GM12878 (cell line): ENCODE measurements at regions not wholly inside any gene's neighbourhood (a gene's known extent, or its start where the extent isn't known, plus 50 kb on each side); places are given as distances from the start of the nearest gene placed in this dataset.

Experiments
- ATAC-seq: fragments of 200-7000 bp; cut with Tn5 transposase; 3 replicates; pipeline ENCODE4 v1.9.1; 2020; ENCODE audit warnings: mild to moderate bottlenecking, moderate library complexity
- BruUV-seq: library from RNA; stranded (reverse); fragments of 400-500 nt; replicated peaks from 2 replicates; lab custom pipeline; 2021; lab: Mats Ljungman, UMichigan
- CTCF ChIA-PET: fragments of 300-600 bp; sonication (Branson Sonifier 250); formaldehyde crosslinking; extraction: SDS; loops from one replicate; lab custom pipeline; 2021; ENCODE audit warnings: inconsistent platforms; lab: Yijun Ruan, JAX
- POLR2A ChIA-PET: fragments of 350-600 bp; formaldehyde crosslinking; extraction: SDS; loops from one replicate; lab custom pipeline; 2021; ENCODE audit warnings: inconsistent platforms; lab: Charles Lee
- RAD21 ChIA-PET: fragments of 300-600 bp; sonication (Branson Sonifier 250); formaldehyde crosslinking; loops from one replicate; lab custom pipeline; 2023; ENCODE audit warnings: antibody characterized with exemption; ENCODE audit not compliant: unreplicated experiment; lab: Charles Lee
- SMC1A ChIA-PET: fragments of 300-600 bp; sonication (Branson Sonifier 250); formaldehyde crosslinking; loops from one replicate; lab custom pipeline; 2023; ENCODE audit not compliant: unreplicated experiment, uncharacterized antibody; lab: Charles Lee
- DNase-seq: peaks from one replicate; pipeline ENCODE4 v3.0.0-alpha.2; 2011; ENCODE audit warnings: low read depth, low spot score
- FAIRE-seq: peaks from 3 replicates; lab custom pipeline; 2011; peaks lifted over from hg19 to GRCh38; lab: Jason Lieb, UNC
- H2AFZ ChIP-seq: 2 replicates; pipeline ENCODE4 v1.6.0; 2011; ENCODE audit warnings: low read depth, low read length, control low read depth; ENCODE audit not compliant: control insufficient read depth
- H3K27ac ChIP-seq: 2 replicates; pipeline ENCODE4 v1.5.1; 2011; ENCODE audit warnings: control low read depth; ENCODE audit not compliant: control insufficient read depth, insufficient read depth
- H3K27me3 ChIP-seq, 2 experiments: replicated peaks in 1 of 2; 2 replicates each; pipeline versions ENCODE4 v1.6.0 to v1.6.1; 2011; ENCODE audit warnings: low read length in 1 of 2; ENCODE audit not compliant: control insufficient read depth in 2 of 2, insufficient read depth in 2 of 2
- H3K36me3 ChIP-seq, 2 experiments: 2 replicates each; pipeline ENCODE4 v1.5.1; 2011; ENCODE audit warnings: low read length in 1 of 2; ENCODE audit not compliant: control insufficient read depth in 2 of 2, insufficient read depth in 2 of 2
- H3K4me1 ChIP-seq: 2 replicates; pipeline ENCODE4 v1.6.1; 2011; ENCODE audit warnings: mild to moderate bottlenecking, low read length, moderate library complexity, mixed read lengths; ENCODE audit not compliant: control insufficient read depth, insufficient read depth
- H3K4me2 ChIP-seq: 2 replicates; pipeline ENCODE4 v1.6.0; 2011; ENCODE audit warnings: control low read depth; ENCODE audit not compliant: control insufficient read depth, insufficient read depth
- H3K4me3 ChIP-seq: fragments of 200-600 bp; sonication (generic); 2 replicates; pipeline ENCODE4 v1.5.1; 2016
- H3K79me2 ChIP-seq: 2 replicates; pipeline ENCODE4 v1.6.0; 2011; ENCODE audit warnings: low read length; ENCODE audit not compliant: control insufficient read depth, insufficient read depth
- H3K9ac ChIP-seq: 2 replicates; pipeline ENCODE4 v1.8.0; 2011; ENCODE audit warnings: low read length, control low read depth, mixed read lengths; ENCODE audit not compliant: control insufficient read depth, insufficient read depth
- H3K9me3 ChIP-seq: replicated peaks from 3 replicates; pipeline ENCODE4 v1.5.1; 2011; ENCODE audit warnings: mild to moderate bottlenecking, low read length; ENCODE audit not compliant: control insufficient read depth, insufficient read depth
- H4K20me1 ChIP-seq: 2 replicates; pipeline ENCODE4 v1.6.0; 2011; ENCODE audit not compliant: control insufficient read depth, insufficient read depth
- ATF7 ChIP-seq: fragments of 450-650 bp; IDR thresholded peaks from 2 replicates; pipeline ENCODE4 v1.6.1; 2016; ENCODE audit warnings: low read depth, mild to moderate bottlenecking
- BCLAF1 ChIP-seq: fragments of 450-650 bp; IDR thresholded peaks from 2 replicates; pipeline ENCODE4 v1.6.1; 2017; ENCODE audit warnings: antibody characterized with exemption, mild to moderate bottlenecking, moderate library complexity
- CTCF ChIP-seq, 3 experiments: IDR thresholded peaks in 2 of 3; conservative IDR thresholded peaks in 1 of 3; 2 replicates each; pipeline ENCODE4 v1.5.1; 2011; ENCODE audit warnings: low read depth in 3 of 3, low read length in 3 of 3, mild to moderate bottlenecking in 3 of 3, control low read depth in 2 of 3, moderate library complexity in 2 of 3, inconsistent platforms in 1 of 3, mixed read lengths in 1 of 3; ENCODE audit not compliant: control insufficient read depth in 2 of 3, insufficient read depth in 1 of 3; ENCODE audit errors: extremely low read depth in 1 of 3
- DPF2 ChIP-seq: fragments of 450-650 bp; IDR thresholded peaks from 2 replicates; pipeline ENCODE4 v1.6.1; 2017; ENCODE audit warnings: mild to moderate bottlenecking
- EP300 ChIP-seq, 2 experiments: fragments of 150-350 bp in 1 of 2; IDR thresholded peaks; 2 replicates each; pipeline ENCODE4 v1.6.1; 2011 to 2012; ENCODE audit warnings: low read depth in 2 of 2, low read length in 2 of 2, borderline replicate concordance in 1 of 2, improper control_type of control experiment in 1 of 2, inconsistent platforms in 1 of 2; ENCODE audit not compliant: control insufficient read depth in 1 of 2
- FOXM1 ChIP-seq: IDR thresholded peaks from 2 replicates; pipeline ENCODE4 v1.6.1; 2012; ENCODE audit warnings: low read depth, mild to moderate bottlenecking, inconsistent platforms, low read length, moderate library complexity
- HCFC1 ChIP-seq: fragments of 150-350 bp; IDR thresholded peaks from 2 replicates; pipeline ENCODE4 v1.6.1; 2014; ENCODE audit warnings: low read length
- IKZF2 ChIP-seq, 2 experiments: fragments of 450-650 bp; IDR thresholded peaks; 2 replicates each; pipeline ENCODE4 v1.6.1; 2017; ENCODE audit warnings: mild to moderate bottlenecking in 2 of 2, moderate library complexity in 2 of 2
- MEF2A ChIP-seq: IDR thresholded peaks from 2 replicates; pipeline ENCODE4 v1.6.1; 2011; ENCODE audit warnings: low read depth, mild to moderate bottlenecking, low read length, moderate library complexity; ENCODE audit not compliant: insufficient read depth
- RAD21 ChIP-seq: IDR thresholded peaks from 2 replicates; pipeline ENCODE4 v1.6.1; 2011; ENCODE audit warnings: mild to moderate bottlenecking, low read depth, low read length, moderate library complexity; ENCODE audit not compliant: insufficient read depth
- SMARCA5 ChIP-seq: fragments of 450-650 bp; IDR thresholded peaks from 2 replicates; pipeline ENCODE4 v1.6.1; 2017; ENCODE audit warnings: mild to moderate bottlenecking
- SMC3 ChIP-seq: IDR thresholded peaks from 2 replicates; pipeline ENCODE4 v1.6.1; 2011; ENCODE audit warnings: low read length, improper control_type of control experiment, borderline replicate concordance
- ZBTB33 ChIP-seq: fragments of 450-650 bp; IDR thresholded peaks from 2 replicates; pipeline ENCODE4 v1.6.1; 2017; ENCODE audit warnings: mild to moderate bottlenecking
- WGBS: methylation state at CpG from one replicate; pipeline ENCODE4 v1.1.6; 2016; ENCODE audit warnings: low lambda C conversion rate; ENCODE audit not compliant: insufficient replicate concordance, insufficient coverage; ENCODE audit errors: missing lambda C conversion rate; 5-methylcytosine and 5-hydroxymethylcytosine counted together
- in situ Hi-C: fragments of 300-500 bp; cut with MboI; formaldehyde crosslinking; loops from 9 replicates; pipeline ENCODE4 v1.14.3; 2018; ENCODE audit warnings: mixed read lengths
- intact Hi-C: fragments of 100-400 bp; cut with micrococcal nuclease; formaldehyde crosslinking; loops from one replicate; pipeline ENCODE4 v1.14.2; 2022; ENCODE audit not compliant: unreplicated experiment

- FAIRE-seq = no peak
- no peak for DNase-seq
- Histone ChIP-seq H3K9me3 (no peaks in the 10 kb centered on the region), H2AFZ (no peak overlapping the region), H3K4me1 (peaks cover 2% of the 10 kb centered on the region; the same call in 1 of the 2 replicates), H3K79me2 (no peaks in the 10 kb centered on the region), H3K27me3 (no peaks in the 10 kb centered on the region; a peak in 1 of 4 replicates), H3K4me2 (no peak overlapping the region), H3K27ac (no peak overlapping the region), H3K9ac (no peak overlapping the region), H3K36me3 (no peaks in the 10 kb centered on the region), H4K20me1 (no peaks in the 10 kb centered on the region), H3K4me3 (no peak overlapping the region)
- in situ Hi-C loops = no loop called here
- SMC1A ChIA-PET = interaction anchor here (1.1 kb wide), 1 partner anchor 12 kb away, joined by 3 read pairs; no protein-coding TSS in a partner anchor
- RAD21 ChIA-PET = interaction anchor here (1.0 kb wide), 1 partner anchor 64 kb away, joined by 3 read pairs; no protein-coding TSS in a partner anchor
- BruUV-seq = no TSS peak
- ATAC-seq = peak; percentile 62
- intact Hi-C loops = no loop called here
- CTCF ChIA-PET = interaction anchor here (0.6 to 1.5 kb wide), 10 partner anchors 9 to 197 kb away, joined by 3 to 6 read pairs (median 3); no protein-coding TSS in a partner anchor
- 36% methylated on average over 5 of the region's 5 CpGs for WGBS
- POLR2A ChIA-PET = no interaction called here
- TF ChIP-seq ZBTB33 (no peak), ATF7 (no peak), IKZF2 (IDR thresholded peaks at IDR 0.05) (no peak), DPF2 (no peak), RAD21 (peak; percentile 36; the same call in 1 of the 2 replicates), HCFC1 (no peak), MEF2A (no peak), BCLAF1 (no peak), CTCF (IDR thresholded peaks at IDR 0.05 in 2 of 3, conservative IDR thresholded peaks at IDR 0.05 in 1 of 3; ENCODE audit: control insufficient read depth in 2 of 3, extremely low read depth in 1 of 3, insufficient read depth in 1 of 3, low read depth in 3 of 3, low read length in 3 of 3) (peak; percentile 49 to 65 (median 65)), SMC3 (peak; percentile 15; the same call in 1 of the 2 replicates), EP300 (IDR thresholded peaks at IDR 0.05; ENCODE audit: borderline replicate concordance in 1 of 2, control insufficient read depth in 1 of 2, low read depth in 2 of 2, low read length in 2 of 2) (no peak), SMARCA5 (no peak), FOXM1 (no peak)
- TF ChIP-seq, all 136 proteins: peak for 3
Observed at GRCh38 chr15:62549345-62549970, 384.4 kb upstream of the C2CD4B start.
